ENCODE measurements at regions not wholly inside any gene's neighbourhood (a gene's known extent, or its start where the extent isn't known, plus 50 kb on each side); places are given as distances from the start of the nearest gene placed in this dataset.
"Not testable (repeated sequence)": the region's sequence is repeated elsewhere in the genome, so short reads cannot be mapped to it uniquely, and the experiment has no call there.

- no peak for TF ChIP-seq CTCF (conservative IDR thresholded peaks at IDR 0.05; ENCODE audit: low read depth, low read length)
- H3K4me3 ChIP-seq (ENCODE audit: low read length), result no peak overlapping the region
- DNase-seq (ENCODE audit: low read depth), result no peak
Measured at GRCh38 chr3:4907050-4907449, 72.2 kb upstream of the BHLHE40 start.

- no peak for TF ChIP-seq CTCF (conservative IDR thresholded peaks at IDR 0.05; ENCODE audit: low read depth, low read length)
- DNase-seq (ENCODE audit: low read depth), result no peak
- no peak overlapping the region for H3K4me3 ChIP-seq (ENCODE audit: low read length)
Measured at GRCh38 chr3:4907643-4908432, 71.4 kb upstream of the BHLHE40 start.

GRCh38 chr3:4908433-4909156 lies 70.6 kb upstream of the BHLHE40 start:
- no peak overlapping the region for H3K4me3 ChIP-seq (ENCODE audit: low read length)
- no peak for TF ChIP-seq CTCF (conservative IDR thresholded peaks at IDR 0.05; ENCODE audit: low read depth, low read length)
- DNase-seq (ENCODE audit: low read depth), result no peak

- no peak overlapping the region for H3K4me3 ChIP-seq (ENCODE audit: low read length)
- DNase-seq (ENCODE audit: low read depth), result no peak
- no peak for TF ChIP-seq CTCF (conservative IDR thresholded peaks at IDR 0.05; ENCODE audit: low read depth, low read length)
Measured at GRCh38 chr3:4914464-4914863, 64.8 kb upstream of the BHLHE40 start.

GRCh38 chr3:4921589-4921988 lies 57.6 kb upstream of the BHLHE40 start:
- H3K4me3 ChIP-seq (ENCODE audit: low read length); DNase-seq (ENCODE audit: low read depth): not testable (repeated sequence)

- no peak for DNase-seq (ENCODE audit: low read depth)
- TF ChIP-seq CTCF (conservative IDR thresholded peaks at IDR 0.05; ENCODE audit: low read depth, low read length), result no peak
- H3K4me3 ChIP-seq (ENCODE audit: low read length), result no peak overlapping the region
Measured at GRCh38 chr3:4926892-4927291, 52.3 kb upstream of the BHLHE40 start.

- H3K4me3 ChIP-seq (ENCODE audit: low read length), result no peak overlapping the region
- no peak for DNase-seq (ENCODE audit: low read depth)
- TF ChIP-seq CTCF (conservative IDR thresholded peaks at IDR 0.05; ENCODE audit: low read depth, low read length), result no peak
Measured at GRCh38 chr3:4928277-4928789, 50.9 kb upstream of the BHLHE40 start.

Measured in retinal pigment epithelial cell (primary cell).